SJCRH30 (cell line): ENCODE measurements at regions not wholly inside any gene's neighbourhood (a gene's known extent, or its start where the extent isn't known, plus 50 kb on each side); places are given as distances from the start of the nearest gene placed in this dataset.

Source experiments
- DNase-seq, 2 experiments: peaks; one replicate each; pipeline ENCODE4 v3.0.0-alpha.2; 2015 to 2020
- H3K27ac ChIP-seq: fragments of 250-450 bp; sonication (Bioruptor Pico); 2 replicates; pipeline ENCODE4 v1.5.1; 2020; ENCODE audit warnings: mild to moderate bottlenecking, moderate library complexity
- H3K27me3 ChIP-seq: fragments of 250-450 bp; sonication (Bioruptor Pico); 2 replicates; pipeline ENCODE4 v1.5.1; 2020; ENCODE audit warnings: mild to moderate bottlenecking, moderate library complexity
- H3K36me3 ChIP-seq: fragments of 250-450 bp; sonication (Bioruptor Pico); 2 replicates; pipeline ENCODE4 v1.5.1; 2020; ENCODE audit warnings: mild to moderate bottlenecking, moderate library complexity
- H3K4me1 ChIP-seq: fragments of 250-450 bp; sonication (Bioruptor Pico); 2 replicates; pipeline ENCODE4 v1.5.1; 2020; ENCODE audit warnings: mild to moderate bottlenecking, moderate library complexity
- H3K4me3 ChIP-seq: fragments of 250-450 bp; sonication (Bioruptor Pico); 2 replicates; pipeline ENCODE4 v1.5.1; 2020; ENCODE audit warnings: mild to moderate bottlenecking, moderate library complexity
- H3K9me3 ChIP-seq: fragments of 250-450 bp; sonication (Bioruptor Pico); replicated peaks from 2 replicates; pipeline ENCODE4 v1.5.1; 2020; ENCODE audit warnings: mild to moderate bottlenecking, moderate library complexity

DNA sequence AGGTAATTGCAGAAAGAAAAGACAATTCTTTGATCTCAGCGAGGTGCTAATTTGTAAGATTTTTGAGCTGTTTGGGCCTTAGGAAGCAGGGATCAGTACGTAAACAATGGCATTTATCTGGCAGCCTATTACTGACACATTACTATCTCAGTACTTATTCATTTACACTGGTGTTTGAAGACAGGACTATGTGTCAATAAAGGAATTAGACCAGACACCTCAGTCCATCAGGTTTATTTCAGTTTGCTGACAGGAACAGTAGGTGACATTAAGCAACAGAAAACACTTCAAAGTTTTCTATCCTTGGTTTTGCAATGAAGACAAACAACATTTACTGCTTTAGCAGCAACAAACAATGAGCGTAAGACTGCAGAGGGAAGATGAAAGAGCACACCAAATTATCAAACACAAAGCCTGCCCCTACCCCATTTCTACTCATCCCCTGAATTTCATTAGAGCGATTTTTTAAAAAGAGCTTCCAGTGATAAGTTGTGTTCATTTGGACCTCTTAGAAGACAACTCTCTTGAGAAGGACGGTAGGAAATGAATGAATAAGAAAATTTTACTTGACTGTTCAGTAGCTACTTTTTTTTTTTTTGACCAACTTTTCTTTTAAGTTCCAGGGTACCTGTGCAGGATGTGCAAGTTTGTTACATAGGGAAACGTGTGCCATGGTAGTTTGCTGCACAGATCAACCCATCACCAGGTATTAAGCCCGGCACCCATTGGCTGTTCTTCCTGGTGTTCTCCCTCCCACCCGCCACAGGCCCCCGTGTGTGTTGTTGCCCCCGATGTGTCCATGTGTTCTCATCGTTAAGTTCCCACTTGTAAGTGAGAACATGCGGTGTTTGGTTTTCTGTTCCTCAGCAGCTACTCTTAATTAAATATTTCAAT is 138.8 kb downstream of the DKK1 start:
- H3K9me3 ChIP-seq = no peaks in the 10 kb centered on the region
- H3K4me3 ChIP-seq = no peak overlapping the region
- no peak overlapping the region for H3K27ac ChIP-seq
- no peaks in the 10 kb centered on the region for H3K4me1 ChIP-seq
- DNase-seq = no peak
- no peaks in the 10 kb centered on the region for H3K36me3 ChIP-seq
- no peaks in the 10 kb centered on the region for H3K27me3 ChIP-seq

DNA sequence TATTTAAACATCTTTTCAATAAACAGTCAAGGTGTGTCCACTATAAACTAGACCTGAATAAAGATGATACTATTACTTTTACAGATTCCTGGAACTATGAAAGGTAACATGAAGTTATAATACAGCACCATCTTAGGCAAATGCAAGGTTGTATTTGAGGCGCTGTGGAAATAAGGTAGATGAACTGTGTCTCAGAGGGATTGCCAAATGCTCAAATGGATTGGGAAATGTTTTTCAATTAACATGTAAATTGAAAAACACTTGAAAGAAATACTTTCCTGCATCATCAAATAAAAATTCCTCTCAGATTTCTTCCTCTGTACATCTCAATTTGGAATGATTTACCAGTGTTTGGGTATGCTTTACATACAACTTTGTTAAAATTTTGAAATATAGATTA is 139.4 kb downstream of the DKK1 start:
- no peaks in the 10 kb centered on the region for H3K27me3 ChIP-seq
- no peak for DNase-seq
- no peaks in the 10 kb centered on the region for H3K36me3 ChIP-seq

DNA sequence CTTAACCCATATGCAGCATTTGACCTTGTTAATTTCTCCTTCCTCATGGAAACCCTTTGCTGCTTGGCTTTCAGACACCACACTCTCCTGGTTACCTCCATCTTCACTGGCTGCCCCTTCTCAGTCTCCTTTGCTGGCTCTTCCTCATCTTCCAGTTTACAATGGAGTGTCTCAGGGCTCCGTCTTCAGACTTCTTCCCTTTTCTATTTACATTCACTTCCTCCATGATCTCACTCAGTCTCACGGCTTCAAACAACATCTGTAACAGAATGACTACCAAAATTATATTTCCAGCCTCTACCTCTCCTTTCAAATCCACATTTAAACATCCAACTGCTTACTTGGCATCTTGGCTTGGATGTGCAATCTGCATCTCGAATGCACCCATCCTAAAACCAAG is 140.4 kb downstream of the DKK1 start:
- H3K4me1 ChIP-seq = no peaks in the 10 kb centered on the region
- no peaks in the 10 kb centered on the region for H3K36me3 ChIP-seq
- H3K27me3 ChIP-seq = no peaks in the 10 kb centered on the region
- H3K4me3 ChIP-seq = no peak overlapping the region
- H3K9me3 ChIP-seq = no peaks in the 10 kb centered on the region
- DNase-seq = no peak
- no peak overlapping the region for H3K27ac ChIP-seq

More for the DNA sequence above, 139.4 kb downstream of the DKK1 start:
- H3K27ac ChIP-seq = no peak overlapping the region
- H3K9me3 ChIP-seq = no peaks in the 10 kb centered on the region
- H3K4me1 ChIP-seq = no peaks in the 10 kb centered on the region
- H3K4me3 ChIP-seq = no peak overlapping the region

GRCh38 chr10:52455098-52455497 is 141.0 kb downstream of the DKK1 start:
- no peaks in the 10 kb centered on the region for H3K4me1 ChIP-seq
- H3K27ac ChIP-seq = no peak overlapping the region
- no peaks in the 10 kb centered on the region for H3K9me3 ChIP-seq
- H3K36me3 ChIP-seq = no peaks in the 10 kb centered on the region
- H3K4me3 ChIP-seq = no peak overlapping the region
- H3K27me3 ChIP-seq = no peaks in the 10 kb centered on the region
- DNase-seq = no peak

GRCh38 chr10:52459097-52459496 is 145.0 kb downstream of the DKK1 start:
- Histone ChIP-seq H3K4me1 (no peaks in the 10 kb centered on the region), H3K27me3 (no peaks in the 10 kb centered on the region), H3K36me3 (no peaks in the 10 kb centered on the region), H3K27ac (no peak overlapping the region), H3K9me3 (no peaks in the 10 kb centered on the region), H3K4me3 (no peak overlapping the region)
- DNase-seq = no peak

- no peak overlapping the region for H3K4me3 ChIP-seq
- peaks cover 10% of the 10 kb centered on the region for H3K4me1 ChIP-seq
- H3K27ac ChIP-seq = no peak overlapping the region
- H3K36me3 ChIP-seq = no peaks in the 10 kb centered on the region
- DNase-seq = no peak
- no peaks in the 10 kb centered on the region for H3K9me3 ChIP-seq
- H3K27me3 ChIP-seq = no peaks in the 10 kb centered on the region
Measured at GRCh38 chr10:52463826-52464225, 149.7 kb downstream of the DKK1 start.

- Histone ChIP-seq H3K4me1 (peaks cover 10% of the 10 kb centered on the region), H3K27me3 (no peaks in the 10 kb centered on the region), H3K36me3 (no peaks in the 10 kb centered on the region), H3K9me3 (no peaks in the 10 kb centered on the region), H3K4me3 (no peak overlapping the region), H3K27ac (no peak overlapping the region)
- DNase-seq = no peak
Measured at GRCh38 chr10:52464368-52465124, 150.5 kb downstream of the DKK1 start.

DNA sequence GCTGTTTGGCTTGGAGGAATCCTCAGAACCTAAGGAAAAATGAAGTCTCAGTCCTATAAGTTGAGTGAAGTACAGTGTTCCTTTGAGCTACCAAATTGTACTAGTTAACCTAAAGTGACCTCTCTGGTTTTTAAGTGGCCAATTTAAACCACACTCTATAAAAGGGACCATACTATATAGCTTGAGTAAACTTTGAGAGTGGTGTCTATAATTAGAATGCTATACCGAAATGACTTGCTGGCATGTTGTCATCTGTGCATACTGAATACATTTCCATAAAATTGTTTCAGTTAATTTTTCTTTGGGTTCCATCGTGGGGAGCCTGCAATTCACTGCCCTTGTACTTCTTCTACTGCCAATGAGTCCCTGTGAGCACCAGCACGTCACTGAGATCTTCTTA is 151.1 kb downstream of the DKK1 start:
- DNase-seq = no peak
- Histone ChIP-seq H3K27ac (no peak overlapping the region), H3K36me3 (no peaks in the 10 kb centered on the region), H3K4me3 (no peak overlapping the region), H3K4me1 (peaks cover 10% of the 10 kb centered on the region), H3K27me3 (no peaks in the 10 kb centered on the region), H3K9me3 (no peaks in the 10 kb centered on the region)

DNA sequence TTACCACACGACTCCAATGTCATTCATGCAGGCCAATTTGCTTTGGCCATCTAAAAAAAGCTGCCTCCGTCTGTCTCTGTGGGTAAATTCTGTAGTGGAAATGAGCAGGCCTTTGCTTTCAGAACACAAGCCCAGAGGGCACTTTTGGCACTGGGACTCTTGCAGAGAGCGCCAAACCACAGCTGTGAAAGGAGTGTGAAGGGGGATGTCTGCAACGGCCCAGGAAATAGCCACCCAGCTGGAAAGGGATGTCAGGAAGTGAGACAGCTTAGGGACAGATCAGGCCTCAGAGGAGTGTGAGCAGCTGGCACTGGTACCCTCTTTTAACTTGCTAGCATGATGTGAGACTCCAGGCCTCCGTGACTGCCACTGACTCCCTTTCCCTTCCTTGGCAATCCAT is 152.4 kb downstream of the DKK1 start:
- Histone ChIP-seq H3K36me3 (no peaks in the 10 kb centered on the region), H3K4me1 (peaks cover 10% of the 10 kb centered on the region), H3K27me3 (no peaks in the 10 kb centered on the region), H3K27ac (peak overlapping the region; percentile 52), H3K4me3 (no peak overlapping the region), H3K9me3 (no peaks in the 10 kb centered on the region)
- DNase-seq = peak; percentile 75 to 86

- Histone ChIP-seq H3K27ac (no peak overlapping the region), H3K27me3 (no peaks in the 10 kb centered on the region), H3K9me3 (no peaks in the 10 kb centered on the region), H3K4me1 (peaks cover 10% of the 10 kb centered on the region), H3K4me3 (no peak overlapping the region), H3K36me3 (no peaks in the 10 kb centered on the region)
- DNase-seq = no peak
Measured at GRCh38 chr10:52469970-52470705, 156.1 kb downstream of the DKK1 start.

DNA sequence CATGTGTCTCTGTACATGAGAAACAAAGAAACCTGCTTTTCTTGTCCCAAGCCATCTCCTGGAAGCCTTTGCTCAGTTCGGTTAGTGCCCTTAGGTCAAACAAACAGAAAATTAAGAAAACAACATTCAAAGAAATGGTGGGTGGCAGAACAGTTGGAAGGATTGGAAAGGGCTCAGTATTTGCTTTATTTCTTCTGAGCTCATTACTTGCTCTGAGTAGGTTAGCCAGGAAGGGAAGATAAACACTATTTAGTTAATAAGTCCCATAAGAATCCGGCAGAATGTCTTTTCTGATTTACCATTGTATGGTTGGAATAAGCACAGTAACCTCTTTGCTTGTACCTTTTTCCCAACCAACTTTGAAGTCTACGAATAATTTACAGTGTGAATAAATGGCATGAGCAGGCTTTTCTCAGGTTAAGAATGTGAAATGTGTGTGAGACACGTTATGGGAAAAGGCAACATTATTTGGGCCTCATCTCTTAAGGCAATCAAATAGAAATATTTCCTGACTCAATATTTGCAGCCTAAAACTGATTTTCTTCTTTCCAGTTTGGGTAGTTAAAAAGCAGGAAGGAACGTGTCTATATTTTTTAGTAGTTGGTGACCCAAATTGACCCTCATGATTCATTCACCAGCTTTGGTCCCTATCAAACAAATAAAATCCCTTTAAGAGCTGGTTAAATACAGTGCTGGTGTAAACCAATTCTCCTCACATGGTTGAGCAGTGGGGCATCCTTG is 158.5 kb downstream of the DKK1 start:
- H3K9me3 ChIP-seq = no peaks in the 10 kb centered on the region
- H3K4me1 ChIP-seq = no peaks in the 10 kb centered on the region
- H3K27me3 ChIP-seq = no peaks in the 10 kb centered on the region
- H3K27ac ChIP-seq = no peak overlapping the region
- H3K4me3 ChIP-seq = no peak overlapping the region
- DNase-seq = no peak
- H3K36me3 ChIP-seq = no peaks in the 10 kb centered on the region

DNA sequence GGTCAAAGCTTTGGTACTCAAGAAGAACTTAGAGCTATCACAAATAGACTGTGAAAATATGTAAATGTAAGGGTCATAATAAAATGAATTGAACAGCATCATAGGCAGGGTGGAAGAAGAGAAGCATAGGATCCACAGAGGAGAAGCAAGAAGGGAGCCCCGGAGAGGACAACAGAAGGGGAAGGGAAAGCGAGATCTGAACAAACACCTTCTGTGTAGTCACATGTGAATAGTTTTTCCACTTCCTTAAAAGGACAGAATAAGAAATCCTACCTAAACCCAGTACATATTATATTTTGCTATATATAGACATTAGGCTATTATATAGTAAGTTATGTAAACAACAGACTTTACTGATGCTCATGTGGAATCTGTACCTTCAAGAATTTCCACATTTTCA is 160.2 kb downstream of the DKK1 start:
- H3K4me1 ChIP-seq = no peaks in the 10 kb centered on the region
- DNase-seq = no peak
- H3K27me3 ChIP-seq = no peaks in the 10 kb centered on the region
- H3K36me3 ChIP-seq = no peaks in the 10 kb centered on the region
- no peak overlapping the region for H3K4me3 ChIP-seq
- no peaks in the 10 kb centered on the region for H3K9me3 ChIP-seq
- no peak overlapping the region for H3K27ac ChIP-seq

GRCh38 chr10:52477305-52477704 is 163.2 kb downstream of the DKK1 start:
- Histone ChIP-seq H3K36me3 (no peaks in the 10 kb centered on the region), H3K4me1 (no peaks in the 10 kb centered on the region), H3K4me3 (no peak overlapping the region), H3K9me3 (no peaks in the 10 kb centered on the region), H3K27me3 (no peaks in the 10 kb centered on the region), H3K27ac (no peak overlapping the region)
- no peak for DNase-seq

DNA sequence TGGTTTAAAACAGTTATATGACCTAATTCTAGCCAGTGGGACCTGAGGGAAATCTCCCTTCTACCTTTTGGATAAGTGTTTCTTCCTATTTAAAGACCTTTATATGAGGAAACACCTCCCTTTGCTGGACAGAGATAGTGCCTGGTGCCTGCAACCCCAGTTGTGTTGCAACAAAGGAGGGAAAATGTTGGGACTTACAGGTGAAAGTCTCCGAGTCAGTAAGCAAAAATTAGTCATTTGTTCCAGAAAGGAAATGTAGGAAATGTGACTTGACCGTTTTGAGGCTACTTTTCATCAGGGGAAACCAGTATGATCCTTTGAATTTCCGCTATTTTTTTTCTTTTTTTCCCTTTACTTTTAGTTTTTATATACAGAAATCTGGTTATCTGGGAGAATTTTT is 165.5 kb downstream of the DKK1 start:
- no peak overlapping the region for H3K27ac ChIP-seq
- no peak for DNase-seq
- H3K27me3 ChIP-seq = no peaks in the 10 kb centered on the region
- H3K4me1 ChIP-seq = no peaks in the 10 kb centered on the region
- H3K9me3 ChIP-seq = no peaks in the 10 kb centered on the region
- no peak overlapping the region for H3K4me3 ChIP-seq
- no peaks in the 10 kb centered on the region for H3K36me3 ChIP-seq
